B cell (primary cell): ENCODE measurements at regions not wholly inside any gene's neighbourhood (a gene's known extent, or its start where the extent isn't known, plus 50 kb on each side); places are given as distances from the start of the nearest gene placed in this dataset.

Experiments used
- ATAC-seq: fragments of 200-7000 bp; cut with Tn5 transposase; one replicate; pipeline ENCODE4 v1.10.0; 2021; ENCODE audit warnings: low read depth, mild to moderate bottlenecking, moderate number of reproducible peaks, moderate library complexity
- CTCF ChIA-PET: fragments of 350-600 bp; sonication (Branson Sonifier 250); formaldehyde crosslinking; loops from one replicate; lab custom pipeline; 2021; ENCODE audit warnings: antibody characterized with exemption, inconsistent platforms; lab: Charles Lee
- POLR2A ChIA-PET: fragments of 350-600 bp; sonication (Branson Sonifier 250); formaldehyde crosslinking; loops from one replicate; lab custom pipeline; 2021; ENCODE audit warnings: antibody characterized with exemption; lab: Charles Lee
- DNase-seq: peaks from one replicate; pipeline ENCODE4 v3.0.0; 2013
- H2AFZ ChIP-seq: 2 replicates; pipeline ENCODE4 v1.6.1; 2012; ENCODE audit warnings: mild to moderate bottlenecking, low read depth, low read length; ENCODE audit not compliant: insufficient read depth, poor library complexity, severe bottlenecking
- H3K27ac ChIP-seq, 2 donors: 1 replicate in 1 of 2; 2 replicates in 1 of 2; pipeline ENCODE4 v1.5.1; 2012 to 2013; ENCODE audit warnings: low read length in 2 of 2, mild to moderate bottlenecking in 2 of 2, moderate library complexity in 1 of 2
- H3K27me3 ChIP-seq, 4 experiments: fragments of 200-600 bp in 1 of 4; sonication (generic) in 1 of 4; replicated peaks in 1 of 4; 1 replicate in 2 of 4; 2 replicates in 2 of 4; pipeline versions ENCODE4 v1.6.1 to v1.7.0; 2013 to 2016; ENCODE audit warnings: low read length in 3 of 4, mild to moderate bottlenecking in 2 of 4, mixed read lengths in 1 of 4, moderate library complexity in 1 of 4; ENCODE audit not compliant: insufficient read depth in 4 of 4, control insufficient read depth in 3 of 4; ENCODE audit errors: control extremely low read depth in 1 of 4
- H3K36me3 ChIP-seq, 2 experiments: replicated peaks in 1 of 2; 1 replicate in 1 of 2; 2 replicates in 1 of 2; pipeline versions ENCODE4 v1.6.1 to v1.7.1; 2013; ENCODE audit warnings: low read length in 1 of 2; ENCODE audit not compliant: insufficient read depth in 2 of 2, control insufficient read depth in 1 of 2; ENCODE audit errors: control extremely low read depth in 1 of 2, extremely low read depth in 1 of 2
- H3K4me1 ChIP-seq, 2 donors: fragments of 200-600 bp in 1 of 2; sonication (generic) in 1 of 2; 1 replicate in 1 of 2; 2 replicates in 1 of 2; pipeline versions ENCODE4 v1.5.1 to v1.6.1; 2013 to 2017; ENCODE audit warnings: low read length in 2 of 2; ENCODE audit not compliant: control insufficient read depth in 2 of 2, insufficient read depth in 2 of 2
- H3K4me2 ChIP-seq: replicated peaks from 2 replicates; pipeline ENCODE3; 2012; ENCODE audit warnings: mild to moderate bottlenecking, low read depth, low read length; ENCODE audit not compliant: poor library complexity, severe bottlenecking
- H3K4me3 ChIP-seq, 5 experiments: fragments of 200-600 bp in 1 of 5; sonication (generic) in 1 of 5; 1 replicate in 3 of 5; 2 replicates in 2 of 5; pipeline versions ENCODE4 v1.5.1 to v1.7.0; 2011 to 2016; ENCODE audit warnings: low read length in 4 of 5, mild to moderate bottlenecking in 4 of 5, low read depth in 2 of 5, control low read depth in 1 of 5, moderate library complexity in 1 of 5; ENCODE audit not compliant: insufficient read depth in 1 of 5; ENCODE audit errors: control extremely low read depth in 1 of 5, extremely low read depth in 1 of 5
- H3K79me2 ChIP-seq: fragments of 200-600 bp; sonication (generic); one replicate; pipeline ENCODE4 v1.6.0; 2016; ENCODE audit warnings: low read length; ENCODE audit not compliant: control insufficient read depth, insufficient read depth
- H3K9ac ChIP-seq: fragments of 200-600 bp; sonication (generic); 2 replicates; pipeline ENCODE4 v1.6.1; 2017; ENCODE audit warnings: mild to moderate bottlenecking, low read length, moderate library complexity
- H3K9me3 ChIP-seq, 3 donors: one replicate each; pipeline versions ENCODE4 v1.6.1 to v1.7.1; 2013; ENCODE audit warnings: low read length in 2 of 3; ENCODE audit not compliant: control insufficient read depth in 2 of 3, insufficient read depth in 1 of 3; ENCODE audit errors: control extremely low read depth in 1 of 3
- H4K20me1 ChIP-seq: 2 replicates; pipeline ENCODE4 v1.6.0; 2012; ENCODE audit warnings: mild to moderate bottlenecking, low read length; ENCODE audit not compliant: insufficient read depth, control insufficient read depth, poor library complexity, severe bottlenecking
- H3K27ac Mint-ChIP-seq: one replicate; pipeline ENCODE4 v1.8.0; 2021; ENCODE audit warnings: mixed read lengths
- H3K27me3 Mint-ChIP-seq: one replicate; pipeline ENCODE4 v1.8.0; 2021; ENCODE audit warnings: mixed read lengths
- H3K4me1 Mint-ChIP-seq: one replicate; pipeline ENCODE4 v1.8.0; 2021; ENCODE audit warnings: mixed read lengths
- H3K4me3 Mint-ChIP-seq: one replicate; pipeline ENCODE4 v1.8.0; 2021; ENCODE audit warnings: mixed read lengths
- H3K9me3 Mint-ChIP-seq: one replicate; pipeline ENCODE4 v1.8.0; 2022; ENCODE audit warnings: mixed read lengths; ENCODE audit not compliant: insufficient read depth
- CTCF ChIP-seq: fragments of 200-600 bp; IDR thresholded peaks from one replicate; pipeline ENCODE4 v1.8.0; 2022; ENCODE audit warnings: antibody characterized with exemption, mild to moderate bottlenecking
- EZH2 ChIP-seq: IDR thresholded peaks from 2 replicates; pipeline ENCODE4 v1.6.1; 2012; ENCODE audit warnings: borderline replicate concordance, low read depth, mild to moderate bottlenecking, moderate library complexity, low read length; ENCODE audit not compliant: insufficient read depth, poor library complexity, severe bottlenecking
- WGBS: methylation state at CpG from one replicate; pipeline ENCODE4 v1.1.5; 2013; ENCODE audit warnings: missing lambda C conversion rate; ENCODE audit not compliant: insufficient coverage; 5-methylcytosine and 5-hydroxymethylcytosine counted together
- intact Hi-C: fragments of 100-400 bp; cut with micrococcal nuclease; formaldehyde crosslinking; loops from one replicate; pipeline ENCODE4 v1.10.0; 2022

GRCh38 chr2:5254791-5255332 is 437.3 kb upstream of the SOX11 start:
- H3K36me3 ChIP-seq: no peaks in the 10 kb centered on the region
- no peaks in the 10 kb centered on the region for H3K79me2 ChIP-seq
- H3K4me3 ChIP-seq: no peak overlapping the region
- H3K4me1 Mint-ChIP-seq: no peaks in the 10 kb centered on the region
- no peak overlapping the region for H3K9ac ChIP-seq
- no peak overlapping the region for H3K4me3 Mint-ChIP-seq
- H3K4me1 ChIP-seq: no peaks in the 10 kb centered on the region
- H2AFZ ChIP-seq: no peak overlapping the region
- H3K27me3 Mint-ChIP-seq: no peaks in the 10 kb centered on the region
- no peak overlapping the region for H3K4me2 ChIP-seq
- TF ChIP-seq CTCF (no peak), EZH2 (no peak)
- H3K9me3 ChIP-seq: peaks cover 0 to 16% (median 0%) of the 10 kb centered on the region in 3 donors
- no peak for ATAC-seq
- H3K27ac Mint-ChIP-seq: no peak overlapping the region
- CTCF ChIA-PET: no interaction called here
- no peak for DNase-seq
- H3K27ac ChIP-seq: no peak overlapping the region
- no peaks in the 10 kb centered on the region for H3K27me3 ChIP-seq
- peaks cover 5% of the 10 kb centered on the region for H3K9me3 Mint-ChIP-seq
- H4K20me1 ChIP-seq: no peaks in the 10 kb centered on the region
- POLR2A ChIA-PET: no interaction called here
- 95% methylated on average over 3 of the region's 8 CpGs for whole genome bisulfite sequencing
- intact Hi-C loops: no loop called here

GRCh38 chr2:5263291-5263690 is 428.9 kb upstream of the SOX11 start:
- intact Hi-C loops: no loop called here
- no peak for ATAC-seq

More at GRCh38 chr2:5263291-5263690, 428.9 kb upstream of the SOX11 start:
- Histone ChIP-seq H3K9ac (no peak overlapping the region), H3K4me1 (no peaks in the 10 kb centered on the region), H3K79me2 (no peaks in the 10 kb centered on the region), H3K27ac (no peak overlapping the region), H3K4me2 (no peak overlapping the region), H3K9me3 (peaks cover 0 to under 1% (median 0%) of the 10 kb centered on the region in 3 donors), H3K36me3 (no peaks in the 10 kb centered on the region), H2AFZ (no peak overlapping the region), H3K4me3 (no peak overlapping the region), H3K27me3 (no peaks in the 10 kb centered on the region), H4K20me1 (no peaks in the 10 kb centered on the region)
- CTCF ChIA-PET: no interaction called here
- DNase-seq: no peak
- Mint-ChIP-seq H3K4me3 (no peak overlapping the region), H3K27ac (no peak overlapping the region), H3K4me1 (no peaks in the 10 kb centered on the region), H3K9me3 (no peaks in the 10 kb centered on the region), H3K27me3 (no peaks in the 10 kb centered on the region)
- TF ChIP-seq CTCF (no peak), EZH2 (no peak)
- no CpG with 5 or more reads among the region's 1 CpG for WGBS
- POLR2A ChIA-PET: no interaction called here
